Gastroesophageal sphincter (tissue), 3 donors: ENCODE measurements at regions not wholly inside any gene's neighbourhood (a gene's known extent, or its start where the extent isn't known, plus 50 kb on each side); places are given as distances from the start of the nearest gene placed in this dataset.

Source experiments
- EP300 ChIP-seq: sonication (generic); formaldehyde crosslinking; IDR thresholded peaks from one replicate; pipeline ENCODE4 v1.6.1; 2017; ENCODE audit warnings: antibody characterized with exemption, mild to moderate bottlenecking
- POLR2A ChIP-seq, 2 donors: fragments of 450-650 bp; IDR thresholded peaks; one replicate each; pipeline ENCODE4 v1.6.1; 2017; ENCODE audit warnings: antibody characterized with exemption in 2 of 2, mild to moderate bottlenecking in 2 of 2, moderate library complexity in 1 of 2
- POLR2AphosphoS5 ChIP-seq: sonication (generic); formaldehyde crosslinking; IDR thresholded peaks from one replicate; pipeline ENCODE4 v1.6.1; 2017; ENCODE audit warnings: antibody characterized with exemption
- TF ChIP-seq, protein P1 (sequence below), 4 experiments: fragments of 200-600 bp in 2 of 4; fragments of 450-650 bp in 2 of 4; sonication (generic) in 1 of 4; IDR thresholded peaks; one replicate each; pipeline ENCODE4 v1.5.1; 2017 to 2019; ENCODE audit warnings: antibody characterized with exemption in 4 of 4, mild to moderate bottlenecking in 2 of 4, moderate library complexity in 2 of 4

DNA sequence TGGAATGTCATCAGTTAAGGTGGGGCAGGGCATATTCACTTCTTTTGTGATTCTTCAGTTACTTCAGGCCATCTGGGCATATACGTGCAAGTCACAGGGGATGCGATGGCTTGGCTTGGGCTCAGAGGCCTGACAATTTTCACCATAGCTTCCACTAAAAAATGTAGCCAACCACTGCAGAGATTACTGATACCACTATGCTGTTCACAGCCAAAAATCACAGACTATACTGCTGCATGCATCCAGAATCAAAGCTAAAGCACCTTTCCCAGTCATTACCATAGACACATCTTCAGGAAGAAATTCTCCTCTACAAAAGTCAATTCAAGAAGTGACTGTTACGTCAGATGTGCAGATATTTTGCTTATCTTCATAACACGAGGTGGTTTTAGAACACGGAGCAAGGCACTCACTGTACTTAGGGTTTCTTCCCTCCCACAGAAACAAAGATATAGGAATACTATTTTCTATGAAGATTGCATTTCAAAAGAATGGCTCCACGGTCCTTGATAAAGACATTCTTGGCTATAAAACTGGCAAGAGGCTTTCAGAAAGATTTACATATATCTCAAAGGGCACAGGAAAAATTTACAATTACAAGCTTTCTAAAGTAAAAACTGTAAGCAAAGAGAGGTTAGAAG lies 1556.6 kb upstream of the PRR20A start:
- TF ChIP-seq, protein P1, sequence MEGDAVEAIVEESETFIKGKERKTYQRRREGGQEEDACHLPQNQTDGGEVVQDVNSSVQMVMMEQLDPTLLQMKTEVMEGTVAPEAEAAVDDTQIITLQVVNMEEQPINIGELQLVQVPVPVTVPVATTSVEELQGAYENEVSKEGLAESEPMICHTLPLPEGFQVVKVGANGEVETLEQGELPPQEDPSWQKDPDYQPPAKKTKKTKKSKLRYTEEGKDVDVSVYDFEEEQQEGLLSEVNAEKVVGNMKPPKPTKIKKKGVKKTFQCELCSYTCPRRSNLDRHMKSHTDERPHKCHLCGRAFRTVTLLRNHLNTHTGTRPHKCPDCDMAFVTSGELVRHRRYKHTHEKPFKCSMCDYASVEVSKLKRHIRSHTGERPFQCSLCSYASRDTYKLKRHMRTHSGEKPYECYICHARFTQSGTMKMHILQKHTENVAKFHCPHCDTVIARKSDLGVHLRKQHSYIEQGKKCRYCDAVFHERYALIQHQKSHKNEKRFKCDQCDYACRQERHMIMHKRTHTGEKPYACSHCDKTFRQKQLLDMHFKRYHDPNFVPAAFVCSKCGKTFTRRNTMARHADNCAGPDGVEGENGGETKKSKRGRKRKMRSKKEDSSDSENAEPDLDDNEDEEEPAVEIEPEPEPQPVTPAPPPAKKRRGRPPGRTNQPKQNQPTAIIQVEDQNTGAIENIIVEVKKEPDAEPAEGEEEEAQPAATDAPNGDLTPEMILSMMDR (IDR thresholded peaks at IDR 0.05): no peak
- no peak for TF ChIP-seq POLR2A (IDR thresholded peaks at IDR 0.05)
- no peak for TF ChIP-seq EP300
- TF ChIP-seq POLR2AphosphoS5: no peak
